ENCODE measurements at regions not wholly inside any gene's neighbourhood (a gene's known extent, or its start where the extent isn't known, plus 50 kb on each side); places are given as distances from the start of the nearest gene placed in this dataset.
"Not testable (repeated sequence)": the region's sequence is repeated elsewhere in the genome, so short reads cannot be mapped to it uniquely, and the experiment has no call there.

DNA sequence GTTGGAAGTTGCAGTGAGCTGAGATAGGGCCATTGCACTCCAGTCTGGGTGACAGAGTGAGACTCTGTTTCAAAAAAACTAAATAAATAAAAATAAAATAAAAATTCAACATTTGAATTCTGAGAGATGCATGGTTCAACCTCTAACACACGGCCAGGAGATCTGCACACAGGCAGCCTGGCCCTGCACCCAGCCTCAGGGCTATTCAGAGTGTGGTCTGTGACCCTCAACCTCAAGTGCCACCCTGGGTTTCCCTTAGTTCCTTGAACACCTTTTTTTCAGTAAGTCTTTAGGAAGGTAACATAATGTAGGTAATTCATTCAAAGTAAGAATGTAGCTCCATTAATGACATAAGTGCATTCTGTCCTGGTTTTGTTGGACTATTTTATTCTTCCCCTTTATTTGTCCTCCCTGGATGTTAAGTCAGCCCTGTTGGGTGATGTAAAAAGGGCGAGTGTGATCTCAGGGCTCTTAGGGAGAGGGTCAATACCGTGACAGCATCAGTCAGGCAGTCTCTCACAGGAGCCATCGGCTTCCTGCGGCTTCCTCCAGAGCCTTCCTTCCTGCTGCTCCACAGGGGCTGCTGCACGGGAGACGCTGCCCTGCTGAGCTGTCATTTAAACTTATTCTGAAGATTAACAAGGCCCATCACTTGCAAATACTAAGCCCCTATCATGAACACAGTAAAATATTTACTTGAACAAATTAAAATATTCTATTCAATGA lies 139.8 kb downstream of the SPATA31A6 start:
- not testable (repeated sequence) for DNase-seq (ENCODE audit: low read depth, low spot score); H3K27ac ChIP-seq

DNA sequence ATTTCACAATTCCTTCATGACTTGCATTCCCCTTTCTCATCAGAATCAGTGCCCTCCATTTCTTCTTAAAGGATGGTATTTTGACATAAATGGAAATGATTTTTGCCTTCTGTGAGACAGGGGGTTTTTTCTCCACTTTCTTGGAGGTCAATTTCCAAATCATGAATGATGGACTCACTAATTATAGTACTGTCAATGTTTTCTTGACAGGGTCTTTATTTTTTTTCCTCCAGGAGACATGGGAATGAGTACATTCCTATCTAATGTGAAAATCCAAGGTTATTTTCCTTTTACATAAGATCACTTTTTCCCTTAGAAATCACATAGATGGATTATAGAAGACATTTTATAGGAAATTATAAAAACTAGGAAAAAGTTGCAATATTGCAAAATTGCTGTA lies 141.7 kb downstream of the SPATA31A6 start:
- H3K27ac ChIP-seq; DNase-seq (ENCODE audit: low read depth, low spot score): not testable (repeated sequence)

DNA sequence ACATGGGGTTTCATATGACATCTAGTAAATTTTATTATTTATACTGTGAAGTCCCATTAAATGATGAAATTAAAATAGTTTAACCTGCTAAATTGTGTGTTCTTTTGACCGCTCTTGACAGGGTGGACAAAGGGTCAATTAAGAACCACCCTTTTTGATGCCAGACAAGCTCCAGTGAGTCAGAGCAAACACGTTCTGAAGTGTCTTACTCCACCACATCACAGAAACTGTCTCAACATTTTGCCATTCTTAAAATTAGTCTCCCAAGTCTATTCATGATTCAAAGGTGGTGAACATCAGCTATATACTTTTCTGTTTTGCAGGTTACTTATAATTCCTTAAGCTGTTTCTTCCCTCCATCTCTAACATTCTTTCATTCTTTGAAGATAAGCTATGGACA lies 142.1 kb downstream of the SPATA31A6 start:
- not testable (repeated sequence) for H3K27ac ChIP-seq; DNase-seq (ENCODE audit: low read depth, low spot score)

DNA sequence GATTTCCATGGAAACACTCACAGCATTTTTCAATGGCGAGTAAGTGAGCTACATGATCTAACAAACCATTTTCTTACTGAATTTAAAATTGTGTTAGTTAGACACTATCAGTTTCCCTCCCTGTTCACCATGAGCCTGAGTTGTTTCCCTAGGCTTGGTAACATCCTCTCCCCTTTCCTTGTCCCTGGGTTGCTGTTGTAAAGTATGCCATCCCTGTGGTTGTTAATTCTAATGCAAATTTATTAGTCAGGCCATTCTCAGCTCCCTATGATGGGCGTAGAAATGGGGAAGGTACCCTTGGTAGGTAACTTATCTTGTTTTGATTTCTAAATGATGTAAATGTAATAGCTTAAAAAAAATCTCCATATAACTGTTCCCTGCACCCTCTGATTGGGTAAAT lies 143.0 kb downstream of the SPATA31A6 start:
- not testable (repeated sequence) for H3K27ac ChIP-seq; DNase-seq (ENCODE audit: low read depth, low spot score)

DNA sequence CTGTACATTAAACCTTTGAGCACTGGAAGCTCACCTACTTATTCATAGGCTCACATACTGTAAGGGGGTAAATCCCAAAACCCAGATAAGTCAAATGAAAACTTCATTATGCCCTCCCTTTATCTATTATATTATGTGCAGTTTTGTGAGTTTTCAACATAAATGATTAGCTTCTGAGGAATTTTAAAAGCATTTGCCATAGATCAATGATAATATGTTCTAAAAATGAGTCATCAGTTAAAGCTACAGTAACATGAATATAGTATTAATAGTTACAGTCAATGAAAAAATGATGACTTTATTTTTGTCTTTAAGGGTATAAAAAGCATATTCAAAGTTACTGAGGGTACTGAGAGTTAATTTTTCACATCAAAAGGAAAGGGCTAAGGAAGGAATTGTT lies 151.9 kb downstream of the SPATA31A6 start:
- not testable (repeated sequence) for H3K27ac ChIP-seq; DNase-seq (ENCODE audit: low read depth, low spot score)

DNA sequence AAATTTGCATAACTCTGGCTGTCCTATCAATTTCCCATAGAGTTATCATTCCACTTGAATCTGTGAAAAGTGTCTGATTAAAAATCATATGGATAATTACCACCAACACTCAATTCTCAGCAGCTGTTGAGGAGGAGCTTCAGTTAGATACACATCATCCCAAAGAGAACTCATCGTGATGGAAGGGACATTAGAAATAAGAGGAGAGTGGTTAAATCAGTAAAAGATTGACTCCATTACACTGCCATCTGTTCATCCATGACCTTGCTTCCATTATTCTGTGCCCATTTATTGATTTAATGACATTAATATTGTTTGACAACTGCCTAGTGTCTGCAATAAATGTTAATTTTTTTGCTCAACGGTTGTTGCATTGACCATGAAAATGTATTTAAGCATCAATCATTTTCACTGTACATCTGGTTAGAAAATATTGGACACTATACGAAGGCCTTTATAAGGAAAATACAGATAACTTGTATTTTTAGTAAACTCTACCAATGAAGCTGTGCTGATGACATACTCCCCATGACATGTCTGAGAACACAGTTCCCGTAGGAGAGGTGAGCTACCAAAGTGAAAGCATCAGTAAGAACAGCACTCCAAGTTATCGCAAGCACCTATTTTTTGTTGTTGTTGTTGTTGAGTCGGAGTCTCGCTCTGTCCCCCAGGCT lies 152.7 kb downstream of the SPATA31A6 start:
- H3K27ac ChIP-seq; DNase-seq (ENCODE audit: low read depth, low spot score): not testable (repeated sequence)

DNA sequence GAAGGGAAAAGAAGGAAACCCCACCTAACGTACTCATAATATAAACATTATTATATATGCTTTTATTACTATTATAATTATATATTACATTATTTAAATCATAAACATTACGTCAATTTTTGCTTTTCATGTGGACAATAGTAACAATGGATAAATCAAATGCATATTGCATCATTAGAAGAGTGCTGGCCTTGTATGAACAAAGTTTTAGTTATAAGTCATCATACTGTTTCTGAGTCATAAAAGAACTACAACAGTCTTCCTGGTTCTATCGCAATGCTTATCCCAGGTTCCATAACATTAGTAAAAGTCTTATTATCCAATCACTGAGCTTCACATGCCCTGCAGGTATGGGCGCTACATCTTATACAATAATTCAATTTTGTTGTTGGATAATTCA lies 154.8 kb downstream of the SPATA31A6 start:
- peak overlapping the region; percentile 73 for H3K27ac ChIP-seq
- not testable (repeated sequence) for DNase-seq (ENCODE audit: low read depth, low spot score)

DNA sequence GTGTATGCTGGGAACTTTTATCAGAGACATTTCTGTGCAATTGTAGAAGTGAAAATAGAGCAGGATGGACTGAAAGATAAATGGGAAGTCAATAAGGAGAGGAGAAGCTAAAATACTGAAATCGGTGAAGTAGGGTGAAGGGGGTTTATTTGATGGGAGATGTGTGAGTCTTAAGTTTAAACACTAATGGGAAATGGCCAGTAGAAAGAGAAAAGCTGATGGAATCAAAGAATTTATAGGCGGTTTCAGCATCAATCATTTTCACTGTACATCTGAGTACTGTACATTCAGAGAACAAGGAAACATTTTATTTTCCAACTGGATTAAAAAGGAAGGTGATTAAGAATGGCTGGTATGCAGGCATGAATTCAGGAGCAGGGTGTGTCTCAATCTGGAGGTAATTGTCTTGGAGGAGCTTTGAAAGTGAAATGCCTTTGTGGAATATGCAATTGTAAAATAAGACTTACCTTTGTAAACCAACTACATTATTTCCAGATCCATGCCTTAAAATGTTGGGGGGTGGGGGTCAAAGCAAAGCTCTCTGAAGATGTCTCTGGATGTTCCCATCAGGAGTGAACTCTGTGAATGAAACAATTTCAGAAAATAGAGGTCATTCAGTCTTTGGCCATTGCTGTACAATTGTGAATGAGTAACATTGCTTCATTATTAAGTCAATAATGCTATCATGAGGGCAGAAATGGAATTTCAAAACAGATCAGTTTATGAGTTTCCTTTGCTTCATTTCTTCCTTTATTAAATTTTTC lies 156.4 kb downstream of the SPATA31A6 start:
- H3K27ac ChIP-seq: peak overlapping the region; percentile 73
- DNase-seq (ENCODE audit: low read depth, low spot score): not testable (repeated sequence)

DNA sequence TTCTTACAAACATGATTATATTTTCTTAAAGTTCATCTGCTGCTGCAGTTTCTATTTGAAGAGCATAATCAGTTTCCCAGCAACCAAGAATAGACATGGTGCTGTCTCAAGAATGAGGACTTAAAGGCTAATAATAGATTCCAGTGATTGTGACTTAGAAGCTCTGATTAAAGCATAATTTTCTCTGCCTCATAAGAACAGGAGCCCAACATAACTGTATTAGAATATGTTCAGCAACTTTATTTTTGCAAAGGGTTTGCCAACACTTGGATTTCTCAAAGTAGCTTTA lies 156.9 kb downstream of the SPATA31A6 start:
- peak overlapping the region; percentile 73 for H3K27ac ChIP-seq
- not testable (repeated sequence) for DNase-seq (ENCODE audit: low read depth, low spot score)

DNA sequence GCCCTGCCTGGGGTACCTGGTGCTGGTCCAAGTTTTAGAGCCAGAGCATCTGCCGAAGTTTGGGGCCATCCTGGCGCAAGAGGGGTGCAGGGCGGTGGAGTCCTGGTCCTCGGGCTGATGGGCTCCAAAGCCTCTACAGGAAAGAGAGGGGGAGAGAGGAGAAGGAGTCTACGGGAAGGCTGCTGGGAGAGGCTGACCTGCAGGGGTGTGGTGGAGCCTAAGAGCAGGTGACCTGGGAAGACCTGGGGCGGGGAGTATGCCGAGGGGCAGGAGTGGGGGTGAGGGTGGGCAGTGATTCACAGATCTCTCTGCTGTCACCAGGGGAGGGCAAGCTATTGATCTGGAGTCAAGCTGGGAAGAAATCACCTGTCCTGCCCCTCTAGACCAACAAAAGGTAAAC lies 158.4 kb downstream of the SPATA31A6 start:
- H3K27ac ChIP-seq; DNase-seq (ENCODE audit: low read depth, low spot score): not testable (repeated sequence)

DNA sequence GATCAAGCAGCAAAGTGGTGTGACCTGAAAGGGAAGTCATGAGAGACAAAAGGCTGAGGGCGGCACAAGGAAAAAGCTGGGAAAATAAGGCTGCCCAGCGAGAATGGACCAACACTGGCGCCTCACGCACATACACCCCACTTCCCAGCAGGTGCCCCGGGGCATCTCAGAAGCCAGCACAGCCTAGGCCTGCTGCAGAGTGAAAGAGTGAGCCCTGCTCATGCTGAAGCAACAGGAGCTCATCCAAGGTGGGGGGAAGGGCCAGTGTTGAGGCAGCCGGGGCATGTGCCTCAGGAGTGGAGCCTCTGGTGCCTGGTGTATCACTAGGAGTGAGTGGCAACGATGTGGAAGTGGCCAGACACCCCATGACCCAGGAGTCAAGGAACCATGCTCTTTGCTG lies 158.8 kb downstream of the SPATA31A6 start:
- H3K27ac ChIP-seq; DNase-seq (ENCODE audit: low read depth, low spot score): not testable (repeated sequence)

DNA sequence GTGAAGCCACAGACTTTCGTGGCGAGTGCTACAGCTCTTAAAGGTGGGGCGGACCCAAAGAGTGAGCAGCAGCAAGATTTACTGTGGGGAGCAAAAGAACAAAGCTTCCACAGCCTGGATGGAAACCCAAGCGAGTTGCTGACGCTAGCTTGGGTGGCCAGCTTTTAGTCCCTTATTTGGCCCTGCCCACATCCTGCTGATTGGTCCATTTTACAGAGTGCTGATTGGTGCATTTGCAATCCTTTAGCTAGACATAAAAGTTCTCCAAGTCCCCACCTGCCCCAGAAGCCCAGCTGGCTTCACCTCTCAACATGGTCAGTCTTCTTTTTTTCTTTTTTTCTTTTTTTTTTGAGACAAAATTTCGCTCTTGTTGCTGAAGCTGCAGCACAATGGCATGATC lies 161.0 kb downstream of the SPATA31A6 start:
- not testable (repeated sequence) for DNase-seq (ENCODE audit: low read depth, low spot score); H3K27ac ChIP-seq

DNA sequence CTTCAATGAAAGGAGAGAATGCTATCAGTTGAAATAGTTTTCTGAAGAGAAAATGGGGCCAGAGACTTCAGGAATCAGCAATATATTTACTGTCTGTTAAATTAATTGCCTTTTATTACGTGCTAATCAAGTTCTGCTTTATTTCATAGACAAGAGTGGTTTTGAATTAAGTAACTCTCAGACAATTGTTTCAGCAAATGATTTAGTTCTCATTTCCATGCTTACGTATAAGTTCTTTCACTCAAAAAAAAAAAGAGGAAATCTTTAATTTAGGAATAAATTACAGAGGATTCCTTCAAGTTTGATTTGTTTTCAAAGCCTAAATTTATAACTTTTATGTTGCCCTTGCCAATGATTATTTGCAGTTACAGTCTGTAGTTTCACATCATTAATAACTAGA lies 163.5 kb downstream of the SPATA31A6 start:
- not testable (repeated sequence) for DNase-seq (ENCODE audit: low read depth, low spot score); H3K27ac ChIP-seq

DNA sequence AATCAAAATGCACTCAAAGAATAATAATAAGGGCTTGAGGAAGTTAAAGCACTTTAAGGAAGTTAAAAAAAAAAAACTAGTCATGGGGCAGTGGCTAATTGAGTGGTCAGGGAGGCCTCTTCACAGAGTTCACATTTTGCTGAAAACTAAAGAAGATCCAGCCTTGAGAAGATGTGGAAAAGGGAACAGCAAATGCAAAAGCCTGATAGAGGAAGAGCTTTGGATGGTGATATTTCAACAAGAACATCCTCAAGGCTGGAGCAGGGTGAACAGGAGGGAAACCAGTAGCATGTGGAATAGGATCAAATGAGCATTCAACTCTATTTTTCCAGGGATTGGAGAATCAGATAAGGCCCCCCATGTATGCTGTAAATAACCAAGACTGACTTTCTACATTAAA lies 165.7 kb downstream of the SPATA31A6 start:
- not testable (repeated sequence) for DNase-seq (ENCODE audit: low read depth, low spot score); H3K27ac ChIP-seq

DNA sequence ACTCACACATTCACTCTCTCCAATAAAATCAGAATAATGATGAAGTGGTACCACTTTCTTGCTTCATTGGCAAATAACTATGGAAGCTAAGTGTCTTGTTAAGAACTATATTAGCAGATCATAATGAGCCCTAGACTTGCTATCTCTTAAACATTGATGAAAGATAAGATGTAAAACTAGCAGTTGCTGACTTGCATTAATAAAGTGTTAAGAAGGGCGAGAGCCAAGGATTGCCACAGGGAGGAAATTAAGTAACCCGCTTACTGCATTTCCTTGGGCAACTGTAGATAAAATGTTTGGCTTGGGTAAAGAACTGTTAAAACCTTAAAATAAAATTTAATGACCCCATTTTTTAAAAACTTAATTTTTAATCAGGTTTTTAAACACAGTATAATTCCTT lies 167.0 kb downstream of the SPATA31A6 start:
- DNase-seq (ENCODE audit: low read depth, low spot score); H3K27ac ChIP-seq: not testable (repeated sequence)

DNA sequence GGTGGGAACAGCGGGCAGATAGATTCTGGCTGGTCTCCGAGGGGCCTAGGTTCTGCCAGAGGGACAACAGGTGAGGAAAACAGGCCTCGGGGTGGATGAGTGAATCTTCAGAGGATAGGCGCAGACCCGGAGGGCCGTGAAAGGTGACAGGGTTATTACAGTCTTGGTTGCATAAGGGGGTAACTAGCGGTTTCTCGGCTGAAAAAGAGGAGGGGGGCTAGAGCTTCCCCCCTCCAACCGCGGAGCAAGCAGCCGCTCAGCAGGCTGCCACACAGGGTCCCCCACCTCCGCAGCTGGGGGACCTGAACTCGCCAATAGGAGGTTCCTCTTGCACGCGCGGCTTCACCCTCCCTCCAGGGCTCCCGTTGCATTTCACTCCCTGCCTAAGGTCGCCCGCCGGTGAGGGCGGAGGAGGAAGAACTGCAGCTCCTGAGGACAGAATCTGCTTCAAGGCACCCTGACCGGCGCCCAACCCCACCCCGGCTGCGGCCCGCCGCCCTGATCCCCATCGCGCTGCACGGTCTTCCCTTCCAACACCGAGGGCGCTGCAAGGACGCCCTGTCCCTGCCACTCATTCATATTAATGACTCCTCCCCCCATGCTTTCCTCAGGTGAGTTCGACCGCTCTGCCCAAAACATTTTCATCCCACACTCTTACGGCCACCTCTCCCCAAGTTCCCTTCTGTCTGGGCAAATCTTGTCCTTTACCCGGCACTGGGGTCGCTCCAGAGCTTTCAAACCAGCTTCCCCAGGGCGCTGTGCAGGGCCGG lies 174.3 kb downstream of the SPATA31A6 start:
- not testable (repeated sequence) for DNase-seq (ENCODE audit: low read depth, low spot score); H3K27ac ChIP-seq

DNA sequence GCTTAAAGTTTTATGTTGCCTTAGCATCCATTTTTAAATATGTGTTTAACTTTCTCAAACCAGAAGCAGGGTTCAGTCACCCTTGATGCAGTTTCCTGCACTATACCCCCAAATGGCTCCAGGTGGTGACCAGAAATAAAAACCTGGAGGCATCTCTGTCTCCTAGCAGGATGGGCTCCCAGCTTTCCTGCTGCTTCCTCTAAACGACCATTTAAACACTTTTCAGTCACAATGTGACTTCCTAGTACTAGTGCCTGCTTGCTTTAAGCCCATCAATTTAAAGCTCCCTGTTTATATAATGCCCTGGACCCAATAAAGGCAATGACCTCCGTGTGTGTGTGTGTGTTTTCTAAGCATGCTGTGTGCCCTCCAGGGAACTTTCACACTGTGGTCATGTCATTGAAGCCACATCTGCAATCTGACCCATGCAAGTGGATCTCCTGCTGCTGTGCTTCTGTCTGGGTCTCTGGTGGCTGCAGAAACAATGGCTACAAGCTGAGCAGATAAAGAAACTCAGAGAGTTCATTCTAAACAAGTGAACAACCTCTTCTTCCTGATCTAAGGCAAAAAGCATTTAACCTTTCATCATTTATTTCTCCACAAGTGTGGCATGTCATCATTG lies 175.3 kb downstream of the SPATA31A6 start:
- H3K27ac ChIP-seq; DNase-seq (ENCODE audit: low read depth, low spot score): not testable (repeated sequence)

DNA sequence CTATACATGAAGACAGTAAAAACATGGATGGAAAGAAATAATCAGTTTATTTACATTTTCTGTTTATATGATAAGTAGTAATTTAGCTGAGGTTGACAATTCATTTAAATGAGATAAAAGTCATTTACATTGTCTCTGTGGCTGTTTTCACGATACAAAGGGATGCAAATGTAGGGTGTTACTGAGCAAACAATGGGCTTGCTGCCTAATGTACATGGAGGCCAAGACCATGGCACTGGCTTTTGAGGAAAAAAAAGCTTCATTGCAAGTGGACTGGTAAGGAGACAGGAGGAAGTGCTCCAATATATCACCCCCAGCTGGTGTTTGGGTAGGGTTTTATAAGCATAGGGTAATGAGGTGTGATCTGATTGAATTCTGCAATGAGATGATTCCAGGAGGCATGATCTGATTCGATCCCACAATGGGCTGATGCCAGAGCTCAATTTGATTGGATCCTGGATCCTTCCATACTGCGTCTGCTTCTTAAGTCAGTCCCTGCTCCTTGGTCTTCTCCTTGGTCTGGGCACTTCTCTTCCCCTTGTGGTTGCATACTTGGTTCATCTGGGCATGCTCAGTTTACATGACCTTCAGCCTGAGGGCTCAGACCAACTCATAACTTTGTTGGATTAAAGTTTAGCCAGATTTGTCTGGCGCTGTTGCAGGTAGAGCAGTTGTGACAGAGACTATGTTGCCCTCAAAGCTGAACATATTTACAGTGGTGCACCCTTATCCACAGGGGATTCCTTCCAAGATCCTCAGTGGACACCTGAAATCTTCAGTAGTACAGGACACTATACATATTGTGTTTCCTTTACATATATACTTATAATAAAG lies 181.2 kb downstream of the SPATA31A6 start:
- DNase-seq (ENCODE audit: low read depth, low spot score); H3K27ac ChIP-seq: not testable (repeated sequence)
